Embryonic facial prominence (tissue), 1 donor: ENCODE measurements at regions not wholly inside any gene's neighbourhood (a gene's known extent, or its start where the extent isn't known, plus 50 kb on each side); places are given as distances from the start of the nearest gene placed in this dataset.
"Not testable (repeated sequence)": the region's sequence is repeated elsewhere in the genome, so short reads cannot be mapped to it uniquely, and the experiment has no call there.

ENCODE experiments used
- DNase-seq: peaks from one replicate; pipeline ENCODE4 v3.0.0-alpha.2; 2016; ENCODE audit errors: extremely low spot score

GRCh38 chr17:33939959-33940358 lies 315.1 kb upstream of the CCL2 start:
- no peak for DNase-seq

GRCh38 chr17:33940769-33941370 lies 314.2 kb upstream of the CCL2 start:
- no peak for DNase-seq

GRCh38 chr17:33941744-33942143 lies 313.3 kb upstream of the CCL2 start:
- DNase-seq = no peak

GRCh38 chr17:33942414-33942813 lies 312.7 kb upstream of the CCL2 start:
- no peak for DNase-seq

GRCh38 chr17:33944412-33944811 lies 310.7 kb upstream of the CCL2 start:
- DNase-seq = no peak

- DNase-seq = no peak
These were observed 310.3 kb upstream of the CCL2 start for GRCh38 chr17:33944826-33945225.

- no peak for DNase-seq
These were observed 309.2 kb upstream of the CCL2 start for GRCh38 chr17:33945646-33946546.

GRCh38 chr17:33947762-33948161 lies 307.3 kb upstream of the CCL2 start:
- DNase-seq = no peak

GRCh38 chr17:33948309-33948708 lies 306.8 kb upstream of the CCL2 start:
- DNase-seq = no peak

- DNase-seq = no peak
These were observed 306.0 kb upstream of the CCL2 start for GRCh38 chr17:33949100-33949499.

- no peak for DNase-seq
These were observed 305.0 kb upstream of the CCL2 start for GRCh38 chr17:33950061-33950460.

- DNase-seq = no peak
These were observed 302.7 kb upstream of the CCL2 start for GRCh38 chr17:33952425-33952824.

GRCh38 chr17:33954597-33954996 lies 300.5 kb upstream of the CCL2 start:
- DNase-seq = no peak

- no peak for DNase-seq
These were observed 299.6 kb upstream of the CCL2 start for GRCh38 chr17:33955461-33955860.

GRCh38 chr17:33959098-33959497 lies 296.0 kb upstream of the CCL2 start:
- not testable (repeated sequence) for DNase-seq

- no peak for DNase-seq
These were observed 292.0 kb upstream of the CCL2 start for GRCh38 chr17:33962857-33963655.

GRCh38 chr17:33964344-33964979 lies 290.6 kb upstream of the CCL2 start:
- DNase-seq = no peak

GRCh38 chr17:33966410-33967059 lies 288.6 kb upstream of the CCL2 start:
- no peak for DNase-seq

- DNase-seq = no peak
These were observed 287.3 kb upstream of the CCL2 start for GRCh38 chr17:33967608-33968349.

GRCh38 chr17:33968350-33969044 lies 286.6 kb upstream of the CCL2 start:
- DNase-seq = no peak
